ENCODE measurements at regions not wholly inside any gene's neighbourhood (a gene's known extent, or its start where the extent isn't known, plus 50 kb on each side); places are given as distances from the start of the nearest gene placed in this dataset.

- DNase-seq (ENCODE audit: low spot score), result no peak
These were observed 83.8 kb upstream of the REG3G start for GRCh38 chr2:78941751-78942150.

GRCh38 chr2:78963881-78964280 lies 61.6 kb upstream of the REG3G start:
- DNase-seq (ENCODE audit: low spot score), result no peak

DNA sequence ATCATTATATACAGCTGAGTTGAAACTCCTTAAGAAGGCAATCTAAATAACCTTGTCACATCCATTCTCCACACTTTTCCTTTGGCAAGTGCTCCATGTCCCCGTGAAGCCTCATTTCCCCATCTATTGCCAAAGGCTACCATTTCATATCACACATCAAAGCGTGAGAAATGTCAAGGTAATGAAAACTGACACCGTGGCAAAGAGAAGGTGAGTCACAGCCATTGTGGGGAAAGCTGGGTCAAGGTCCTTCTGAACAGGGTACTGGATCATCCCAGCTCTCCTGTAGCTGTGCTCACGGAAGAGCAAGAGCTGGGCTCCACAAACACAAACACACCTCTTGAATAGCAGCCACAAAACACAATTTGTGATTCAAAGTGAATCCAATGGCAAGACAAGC lies 58.2 kb upstream of the REG3G start:
- DNase-seq (ENCODE audit: low spot score), result no peak

DNA sequence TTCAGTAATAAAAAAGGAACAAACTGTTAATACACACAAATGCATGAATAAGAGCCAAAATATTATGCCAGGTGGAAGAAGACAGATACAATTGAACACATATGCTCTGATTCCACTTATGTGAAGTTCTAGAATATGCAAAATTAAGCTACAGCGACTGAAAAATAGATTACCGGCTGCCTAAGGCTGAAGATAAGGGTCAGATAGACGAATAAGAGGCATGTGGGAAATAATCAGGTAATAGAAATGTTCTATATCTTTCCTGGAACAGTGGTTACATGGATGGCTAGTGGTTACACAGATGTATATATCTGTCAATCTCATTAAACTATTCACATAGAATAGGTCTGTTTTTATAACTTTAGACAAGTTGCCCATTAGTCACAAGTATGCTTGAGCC lies 51.9 kb upstream of the REG3G start:
- DNase-seq (ENCODE audit: low spot score), result no peak
